Suppressor macrophage (primary cell): ENCODE measurements at regions not wholly inside any gene's neighbourhood (a gene's known extent, or its start where the extent isn't known, plus 50 kb on each side); places are given as distances from the start of the nearest gene placed in this dataset.
"Not testable (repeated sequence)": the region's sequence is repeated elsewhere in the genome, so short reads cannot be mapped to it uniquely, and the experiment has no call there.

Experiments used
- DNase-seq, 4 experiments: peaks; one replicate each; pipeline ENCODE4 v3.0.0-alpha.2; 2020 to 2022

DNA sequence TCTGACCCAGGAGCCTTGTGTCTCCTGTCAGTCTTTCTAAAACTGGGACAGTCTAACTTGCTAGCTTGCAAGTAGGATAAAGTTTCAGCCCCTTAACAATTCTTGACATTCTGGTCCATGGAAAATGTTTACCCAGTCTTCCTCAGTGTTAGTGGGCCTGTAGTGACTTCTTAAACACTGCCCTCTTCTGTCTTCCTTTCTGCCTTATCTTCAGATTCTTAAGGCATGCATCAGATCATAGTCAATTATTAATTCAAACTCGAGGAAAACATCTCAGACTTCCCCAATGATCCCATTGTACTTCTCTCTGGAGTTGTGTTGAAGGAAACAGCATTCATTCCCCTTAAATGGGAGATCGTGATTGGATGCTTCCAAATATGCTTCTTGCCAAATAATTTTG lies 1199.8 kb downstream of the DTWD2 start:
- no peak for DNase-seq

DNA sequence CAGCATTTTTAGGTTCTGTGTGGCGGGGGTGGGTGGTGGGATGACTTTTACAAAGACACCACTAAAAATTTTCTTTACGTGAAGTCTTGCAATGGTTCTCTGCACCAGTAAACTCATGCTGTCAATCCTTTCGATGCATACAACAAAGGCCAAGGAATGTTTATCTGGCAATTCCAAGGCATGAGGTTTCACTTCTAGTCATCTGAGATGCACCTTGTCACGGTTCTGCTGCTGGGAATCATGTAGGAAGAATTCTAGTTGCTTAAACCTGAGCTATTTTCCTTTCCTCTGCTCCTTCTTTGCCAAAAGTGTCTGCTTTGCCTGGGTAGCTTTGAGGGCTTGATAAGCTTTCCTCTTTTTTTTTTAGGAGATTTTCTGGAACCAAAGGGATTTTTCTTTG lies 1204.5 kb upstream of the SEMA6A start:
- DNase-seq: no peak

DNA sequence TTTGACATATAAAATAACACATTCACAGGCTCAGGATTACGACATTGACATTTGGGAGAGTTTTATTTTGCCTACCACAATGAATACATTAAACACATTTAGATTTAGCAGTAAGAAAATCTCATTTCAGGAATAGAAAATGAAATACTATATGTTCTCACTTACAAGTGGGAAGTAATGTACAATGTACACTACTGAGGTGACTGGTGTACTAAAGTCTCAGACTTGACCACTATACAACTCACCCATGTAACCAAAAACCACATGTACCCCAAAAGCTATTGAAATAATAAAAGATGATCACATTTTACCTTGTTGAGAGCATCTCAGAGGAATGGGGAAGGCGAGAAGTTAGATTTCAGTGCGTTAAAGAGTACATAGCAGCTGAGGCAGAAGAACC lies 1202.4 kb upstream of the SEMA6A start:
- DNase-seq: no peak

- no peak for DNase-seq
These were observed 1195.3 kb upstream of the SEMA6A start for GRCh38 chr5:117769877-117770276.

DNA sequence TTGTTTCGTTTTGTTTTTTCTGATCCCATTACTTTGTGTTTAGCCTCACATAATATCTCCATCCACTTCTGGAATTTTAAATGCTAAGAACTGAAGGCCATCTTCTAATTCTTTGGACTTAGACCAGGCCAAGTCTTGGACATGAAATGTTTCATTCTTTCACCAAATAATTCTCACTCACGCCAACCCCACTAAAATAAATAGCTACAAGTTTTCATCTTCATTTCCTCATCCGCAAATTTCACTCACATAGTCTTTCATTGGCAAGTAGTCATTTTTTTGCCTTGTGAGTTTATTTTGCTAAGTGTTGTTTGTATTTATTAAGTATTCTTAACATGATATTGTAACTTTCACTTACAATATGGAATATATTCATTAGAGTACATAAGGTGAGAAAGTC lies 1188.6 kb upstream of the SEMA6A start:
- no peak for DNase-seq

DNA sequence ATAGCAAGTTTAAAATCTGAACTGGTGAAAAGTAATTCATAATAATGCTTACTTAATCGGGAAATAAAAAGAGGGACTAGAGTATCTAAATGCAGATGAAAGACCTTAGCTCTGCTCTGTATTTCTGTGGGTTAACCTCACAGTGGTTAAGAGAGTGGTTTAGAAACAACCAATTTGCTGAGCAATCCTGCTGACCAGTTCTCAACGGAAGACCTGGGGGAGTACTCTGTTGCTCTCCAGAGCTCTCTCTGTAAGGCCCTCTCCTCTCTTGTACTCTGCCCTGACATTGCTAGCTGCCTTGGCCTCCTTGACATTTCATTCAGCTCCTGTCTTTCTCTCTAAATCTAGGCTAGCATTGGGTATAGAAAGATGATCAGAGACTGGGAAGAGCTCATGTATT lies 1186.6 kb upstream of the SEMA6A start:
- no peak for DNase-seq

DNA sequence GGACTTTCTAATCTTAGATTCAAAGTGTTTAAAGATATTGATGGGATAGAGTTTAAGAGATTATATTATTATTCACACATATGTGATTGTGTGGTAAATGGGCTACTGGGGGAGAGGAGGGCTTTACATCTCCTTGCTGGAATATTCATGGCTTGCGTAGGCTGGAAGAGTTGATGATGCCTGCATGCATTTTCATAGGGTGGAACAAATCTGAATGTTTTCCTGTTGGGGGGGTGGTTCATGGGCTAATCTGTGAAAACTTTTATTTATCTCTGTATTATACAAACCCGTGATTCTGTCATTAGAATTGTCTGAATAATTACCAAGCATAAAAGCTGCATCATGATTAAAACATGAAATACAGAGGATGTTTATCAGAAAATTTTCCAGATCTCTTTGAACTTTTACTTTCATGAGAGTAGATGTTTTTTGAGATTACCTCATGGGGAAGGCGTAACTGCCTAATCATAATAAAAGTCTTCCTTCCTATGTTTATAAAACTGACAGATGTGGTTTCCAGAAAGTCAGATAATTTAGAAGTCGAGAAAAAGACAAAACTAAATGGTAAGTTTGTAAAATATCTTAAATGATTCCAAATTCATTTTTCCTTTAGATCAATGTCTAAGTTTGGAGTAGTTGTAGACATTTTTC lies 1185.4 kb upstream of the SEMA6A start:
- no peak for DNase-seq

GRCh38 chr5:117752403-117752802 lies 1177.8 kb upstream of the SEMA6A start:
- DNase-seq: no peak

DNA sequence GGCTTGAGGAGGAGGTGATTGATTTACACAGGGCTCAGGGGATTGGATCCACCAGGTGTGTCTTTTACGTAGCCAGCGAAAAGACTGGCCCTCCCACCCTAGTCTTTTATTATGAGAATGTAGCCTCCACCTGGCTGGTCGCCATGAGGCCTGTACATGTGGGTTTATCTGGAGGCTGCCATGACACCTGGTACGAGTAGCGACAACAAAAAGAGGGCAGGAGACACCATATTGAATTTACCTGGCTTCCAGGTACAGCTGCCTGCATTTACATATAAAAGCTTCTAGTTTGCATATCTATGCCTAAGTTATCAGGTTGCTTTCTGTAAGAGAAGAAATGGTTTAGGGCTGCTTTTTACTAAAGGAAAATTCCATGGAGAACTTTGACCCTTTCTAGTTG lies 1173.7 kb upstream of the SEMA6A start:
- no peak for DNase-seq

GRCh38 chr5:117743337-117743736 lies 1168.7 kb upstream of the SEMA6A start:
- DNase-seq: no peak

DNA sequence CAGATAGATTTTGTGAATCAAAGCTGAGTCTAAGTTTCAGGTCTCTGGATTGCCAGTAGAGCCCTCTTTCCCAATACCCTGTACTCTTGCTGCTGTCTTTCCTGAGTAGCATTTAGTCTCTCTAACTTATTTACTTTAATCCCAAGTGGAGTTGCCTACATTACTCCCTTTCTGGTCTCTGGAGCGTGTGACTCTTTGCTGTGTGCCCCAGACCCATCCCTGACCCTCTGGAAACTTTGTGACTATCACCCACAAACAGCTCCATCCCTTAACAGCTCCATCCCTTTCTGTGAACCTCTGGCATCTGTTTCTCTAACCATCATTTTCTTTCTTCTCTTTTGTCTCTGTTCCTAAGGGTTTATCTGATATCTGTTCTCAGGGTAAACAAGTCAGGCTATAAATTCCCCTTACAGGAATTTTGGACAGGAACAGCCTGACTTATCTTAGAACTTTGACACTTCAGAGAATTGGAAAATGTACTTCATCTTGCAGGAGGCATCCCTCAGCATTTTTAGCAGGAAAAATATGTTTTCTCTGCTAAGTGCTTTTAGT lies 1167.1 kb upstream of the SEMA6A start:
- DNase-seq: no peak

GRCh38 chr5:117740268-117740667 lies 1165.6 kb upstream of the SEMA6A start:
- no peak for DNase-seq

GRCh38 chr5:117738571-117738970 lies 1163.9 kb upstream of the SEMA6A start:
- no peak for DNase-seq

GRCh38 chr5:117736698-117737097 lies 1162.1 kb upstream of the SEMA6A start:
- no peak for DNase-seq

GRCh38 chr5:117734056-117734455 lies 1159.4 kb upstream of the SEMA6A start:
- DNase-seq: no peak

- no peak for DNase-seq
These were observed 1158.4 kb upstream of the SEMA6A start for GRCh38 chr5:117733051-117733450.

- DNase-seq: no peak
These were observed 1157.6 kb upstream of the SEMA6A start for GRCh38 chr5:117732264-117732663.

GRCh38 chr5:117731446-117731845 lies 1156.8 kb upstream of the SEMA6A start:
- DNase-seq: no peak

DNA sequence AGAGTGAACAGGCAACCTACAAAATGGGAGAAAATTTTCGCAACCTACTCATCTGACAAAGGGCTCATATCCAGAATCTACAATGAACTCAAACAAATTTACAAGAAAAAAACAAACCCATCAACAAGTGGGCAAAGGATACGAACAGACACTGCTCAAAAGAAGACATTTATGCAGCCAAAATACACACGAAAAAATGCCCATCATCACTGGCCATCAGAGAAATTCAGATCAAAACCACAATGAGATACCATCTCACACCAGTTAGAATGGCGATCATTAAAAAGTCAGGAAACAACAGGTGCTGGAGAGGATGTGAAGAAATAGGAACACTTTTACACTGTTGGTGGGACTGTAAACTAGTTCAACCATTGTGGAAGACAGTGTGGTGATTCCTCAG lies 1146.2 kb upstream of the SEMA6A start:
- not testable (repeated sequence) for DNase-seq

GRCh38 chr5:117719413-117719812 lies 1144.8 kb upstream of the SEMA6A start:
- DNase-seq: no peak

GRCh38 chr5:117713585-117714198 lies 1139.1 kb upstream of the SEMA6A start:
- peak in 1 of 4 experiments; percentile 1 for DNase-seq

DNA sequence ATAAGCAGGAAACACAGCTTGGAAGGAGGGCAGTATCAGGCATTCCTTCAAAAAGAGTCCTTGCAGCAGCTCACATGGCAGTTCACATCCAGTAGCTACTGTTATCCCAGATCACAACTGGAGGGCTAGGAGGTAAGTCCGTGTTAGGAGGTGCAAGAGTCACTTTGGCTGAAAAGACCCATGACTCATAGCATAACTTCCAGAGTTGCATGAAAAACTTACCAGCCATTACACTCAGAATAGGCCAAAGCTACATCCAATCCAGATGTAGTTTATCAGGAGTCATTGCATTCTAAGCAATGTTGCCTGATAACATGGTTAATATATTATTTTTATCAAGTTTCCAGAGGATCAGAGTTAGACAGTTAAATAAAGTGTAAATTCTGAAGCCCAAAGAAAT lies 1126.4 kb upstream of the SEMA6A start:
- DNase-seq: no peak

DNA sequence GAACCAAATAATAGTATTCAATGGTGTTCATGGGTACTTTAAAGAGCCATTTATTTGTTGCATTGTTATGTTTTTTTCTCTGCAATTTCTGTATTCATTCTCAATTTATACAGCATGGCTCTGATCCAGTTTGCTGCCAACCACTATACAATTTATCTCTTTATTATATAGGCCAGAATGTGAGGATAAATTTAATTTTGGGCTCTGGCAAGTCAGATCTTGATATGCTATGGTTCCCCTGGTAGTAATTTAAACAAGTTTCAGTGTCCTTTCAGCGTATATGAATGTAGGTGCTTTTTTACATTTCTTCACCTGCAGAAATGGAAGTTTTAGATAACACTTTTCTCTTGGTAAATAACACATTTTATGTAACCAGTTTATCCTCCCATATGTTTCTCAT lies 1118.0 kb upstream of the SEMA6A start:
- no peak for DNase-seq

GRCh38 chr5:117691081-117691870 lies 1116.7 kb upstream of the SEMA6A start:
- DNase-seq: no peak
